Keratinocyte (primary cell): ENCODE measurements at regions not wholly inside any gene's neighbourhood (a gene's known extent, or its start where the extent isn't known, plus 50 kb on each side); places are given as distances from the start of the nearest gene placed in this dataset.
"Not testable (repeated sequence)": the region's sequence is repeated elsewhere in the genome, so short reads cannot be mapped to it uniquely, and the experiment has no call there.

Source experiments
- DNase-seq: peaks from one replicate; pipeline ENCODE4 v3.0.0-alpha.2; 2011; ENCODE audit warnings: low read depth, missing footprints, low spot score
- FAIRE-seq: peaks from 2 replicates; lab custom pipeline; 2011; peaks lifted over from hg19 to GRCh38; lab: Jason Lieb, UNC
- H2AFZ ChIP-seq: 2 replicates; pipeline ENCODE4 v1.6.0; 2012; ENCODE audit warnings: low read length, control low read depth, inconsistent platforms; ENCODE audit not compliant: control insufficient read depth
- H3K27ac ChIP-seq: 2 replicates; pipeline ENCODE4 v1.5.1; 2011; ENCODE audit warnings: low read length; ENCODE audit not compliant: control insufficient read depth, insufficient read depth
- H3K27me3 ChIP-seq: 3 replicates; pipeline ENCODE4 v1.6.0; 2011; ENCODE audit warnings: low read length; ENCODE audit not compliant: control insufficient read depth, insufficient read depth; ENCODE audit errors: extremely low read depth
- H3K36me3 ChIP-seq, 2 experiments: 2 replicates in 1 of 2; 3 replicates in 1 of 2; pipeline ENCODE4 v1.5.1; 2011; ENCODE audit warnings: low read length in 2 of 2, mild to moderate bottlenecking in 1 of 2; ENCODE audit not compliant: control insufficient read depth in 2 of 2, insufficient read depth in 2 of 2; ENCODE audit errors: extremely low read depth in 1 of 2
- H3K4me1 ChIP-seq: 3 replicates; pipeline ENCODE4 v1.5.1; 2011; ENCODE audit warnings: low read length; ENCODE audit not compliant: control insufficient read depth, insufficient read depth; ENCODE audit errors: extremely low read depth
- H3K4me2 ChIP-seq: 3 replicates; pipeline ENCODE4 v1.6.0; 2011; ENCODE audit warnings: low read depth, low read length; ENCODE audit not compliant: control insufficient read depth, insufficient read depth; ENCODE audit errors: extremely low read depth
- H3K4me3 ChIP-seq, 3 experiments: fragments of 200-600 bp in 1 of 3; sonication (generic) in 1 of 3; 2 replicates in 2 of 3; 3 replicates in 1 of 3; pipeline ENCODE4 v1.5.1; 2011 to 2016; ENCODE audit warnings: low read length in 3 of 3, mild to moderate bottlenecking in 3 of 3, control low read depth in 2 of 3, inconsistent platforms in 1 of 3, low read depth in 1 of 3, mixed read lengths in 1 of 3, mixed run types in 1 of 3, moderate library complexity in 1 of 3; ENCODE audit not compliant: control insufficient read depth in 2 of 3, insufficient read depth in 2 of 3; ENCODE audit errors: extremely low read depth in 1 of 3
- H3K79me2 ChIP-seq: 2 replicates; pipeline ENCODE4 v1.6.0; 2012; ENCODE audit warnings: low read length; ENCODE audit not compliant: control insufficient read depth, insufficient read depth
- H3K9ac ChIP-seq: 3 replicates; pipeline ENCODE4 v1.6.0; 2011; ENCODE audit warnings: low read length; ENCODE audit not compliant: control insufficient read depth, insufficient read depth; ENCODE audit errors: extremely low read depth
- H3K9me1 ChIP-seq: 3 replicates; pipeline ENCODE4 v1.6.0; 2011; ENCODE audit warnings: low read length; ENCODE audit not compliant: control insufficient read depth, insufficient read depth; ENCODE audit errors: extremely low read depth
- H3K9me3 ChIP-seq: 2 replicates; pipeline ENCODE4 v1.5.1; 2012; ENCODE audit warnings: low read depth, low read length; ENCODE audit not compliant: control insufficient read depth
- H4K20me1 ChIP-seq: 3 replicates; pipeline ENCODE4 v1.6.0; 2011; ENCODE audit warnings: low read length; ENCODE audit not compliant: control insufficient read depth, insufficient read depth; ENCODE audit errors: extremely low read depth
- CTCF ChIP-seq, 3 experiments: IDR thresholded peaks in 1 of 3; conservative IDR thresholded peaks in 1 of 3; optimal IDR thresholded peaks in 1 of 3; 2 replicates in 2 of 3; 3 replicates in 1 of 3; pipeline versions ENCODE3 to v1.5.1; 2011; ENCODE audit warnings: low read length in 3 of 3, mild to moderate bottlenecking in 3 of 3, moderate library complexity in 2 of 3, control low read depth in 1 of 3, inconsistent platforms in 1 of 3; ENCODE audit not compliant: insufficient read depth in 2 of 3; ENCODE audit errors: extremely low read depth in 1 of 3
- EZH2 ChIP-seq: IDR thresholded peaks from one replicate; pipeline ENCODE4 v1.6.1; 2012; ENCODE audit warnings: inconsistent platforms, mild to moderate bottlenecking, low read length, moderate library complexity
- dilution Hi-C: fragments of 300-500 bp; cut with MboI; formaldehyde crosslinking; loops from one replicate; pipeline ENCODE4 v1.7.0; 2020; ENCODE audit warnings: low sequenced_read_pairs; ENCODE audit not compliant: extremely low pct_ligation_motif_present

GRCh38 chr7:26424319-26424718, 132.7 kb downstream of the SNX10 start:
- H3K9ac ChIP-seq, H3K36me3 ChIP-seq, H3K4me3 ChIP-seq, DNase-seq, H4K20me1 ChIP-seq, H3K27ac ChIP-seq, H3K27me3 ChIP-seq, H3K9me3 ChIP-seq, dilution Hi-C loops, FAIRE-seq, H3K9me1 ChIP-seq, H3K79me2 ChIP-seq, H3K4me1 ChIP-seq, H3K4me2 ChIP-seq, H2AFZ ChIP-seq: not testable (repeated sequence)

GRCh38 chr7:26425655-26426054, 134.0 kb downstream of the SNX10 start:
- Histone ChIP-seq H3K4me2 (no peak overlapping the region), H3K4me3 (no peak overlapping the region), H3K4me1 (no peaks in the 10 kb centered on the region), H3K9me1 (no peaks in the 10 kb centered on the region), H3K9ac (no peak overlapping the region), H4K20me1 (no peaks in the 10 kb centered on the region), H2AFZ (no peak overlapping the region), H3K27ac (no peak overlapping the region), H3K79me2 (no peaks in the 10 kb centered on the region), H3K27me3 (no peaks in the 10 kb centered on the region), H3K9me3 (no peaks in the 10 kb centered on the region), H3K36me3 (no peaks in the 10 kb centered on the region)
- FAIRE-seq: no peak
- dilution Hi-C loops: no loop called here
- TF ChIP-seq CTCF (optimal IDR thresholded peaks at IDR 0.05 in 1 of 3, IDR thresholded peaks at IDR 0.05 in 1 of 3, conservative IDR thresholded peaks at IDR 0.05 in 1 of 3; ENCODE audit: extremely low read depth in 1 of 3, insufficient read depth in 2 of 3, low read length in 3 of 3) (no peak), EZH2 (no peak)
- DNase-seq: no peak

GRCh38 chr7:26426096-26426495, 134.4 kb downstream of the SNX10 start:
- TF ChIP-seq CTCF (optimal IDR thresholded peaks at IDR 0.05 in 1 of 3, IDR thresholded peaks at IDR 0.05 in 1 of 3, conservative IDR thresholded peaks at IDR 0.05 in 1 of 3; ENCODE audit: extremely low read depth in 1 of 3, insufficient read depth in 2 of 3, low read length in 3 of 3) (no peak), EZH2 (no peak)
- dilution Hi-C loops: no loop called here
- Histone ChIP-seq H3K79me2 (no peaks in the 10 kb centered on the region), H3K4me3 (no peak overlapping the region), H3K27me3 (no peaks in the 10 kb centered on the region), H3K36me3 (no peaks in the 10 kb centered on the region), H3K4me2 (no peak overlapping the region), H3K9ac (no peak overlapping the region), H3K9me1 (no peaks in the 10 kb centered on the region), H2AFZ (no peak overlapping the region), H3K9me3 (no peaks in the 10 kb centered on the region), H4K20me1 (no peaks in the 10 kb centered on the region), H3K4me1 (no peaks in the 10 kb centered on the region), H3K27ac (no peak overlapping the region)
- no peak for FAIRE-seq
- no peak for DNase-seq
